Tibial artery (tissue), 4 donors: ENCODE measurements at regions not wholly inside any gene's neighbourhood (a gene's known extent, or its start where the extent isn't known, plus 50 kb on each side); places are given as distances from the start of the nearest gene placed in this dataset.

Experiments
- DNase-seq, 2 donors: peaks; one replicate each; pipeline ENCODE4 v3.0.0-alpha.2; 2019
- H3K27ac ChIP-seq, 2 donors: fragments of 200-600 bp; sonication (generic) in 1 of 2; 1 replicate in 1 of 2; 2 replicates in 1 of 2; pipeline ENCODE4 v1.5.1; 2018 to 2019; ENCODE audit warnings: mild to moderate bottlenecking in 1 of 2
- H3K27me3 ChIP-seq, 2 donors: fragments of 200-600 bp; sonication (generic) in 1 of 2; one replicate each; pipeline versions ENCODE4 v1.5.1 to v1.6.0; 2016 to 2019
- H3K36me3 ChIP-seq, 3 donors: fragments of 200-600 bp; sonication (generic) in 2 of 3; one replicate each; pipeline ENCODE4 v1.5.1; 2016 to 2019; ENCODE audit warnings: mild to moderate bottlenecking in 2 of 3
- H3K4me1 ChIP-seq, 4 donors: fragments of 200-600 bp; sonication (generic) in 2 of 4; 1 replicate in 3 of 4; 2 replicates in 1 of 4; pipeline ENCODE4 v1.5.1; 2016 to 2019
- H3K4me3 ChIP-seq, 2 donors: fragments of 200-600 bp; sonication (generic) in 1 of 2; 1 replicate in 1 of 2; 2 replicates in 1 of 2; pipeline ENCODE4 v1.5.1; 2018 to 2019; ENCODE audit warnings: mild to moderate bottlenecking in 2 of 2
- H3K9me3 ChIP-seq, 3 donors: fragments of 200-600 bp; sonication (generic) in 1 of 3; one replicate each; pipeline ENCODE4 v1.5.1; 2016 to 2019
- CTCF ChIP-seq, 2 experiments: fragments of 200-600 bp in 1 of 2; fragments of 450-650 bp in 1 of 2; IDR thresholded peaks; one replicate each; pipeline ENCODE4 v1.5.1; 2017 to 2019; ENCODE audit warnings: antibody characterized with exemption in 2 of 2, mild to moderate bottlenecking in 1 of 2, moderate library complexity in 1 of 2
- intact Hi-C: fragments of 100-400 bp; cut with DNase I; formaldehyde crosslinking; loops from one replicate; pipeline ENCODE4 v1.15.0; 2023; ENCODE audit warnings: low total_unique reads

GRCh38 chr3:194056731-194057415 lies 79.1 kb upstream of the HES1 start:
- Histone ChIP-seq H3K4me1 (peaks cover 0 to 10% (median 7%) of the 10 kb centered on the region in 4 donors), H3K4me3 (no peak overlapping the region), H3K27ac (no peak overlapping the region), H3K9me3 (peaks cover 0 to under 1% (median under 1%) of the 10 kb centered on the region in 3 donors), H3K36me3 (no peaks in the 10 kb centered on the region), H3K27me3 (peaks cover 0 to 13% of the 10 kb centered on the region in 2 donors)
- no peak for DNase-seq
- intact Hi-C loops: no loop called here
- TF ChIP-seq CTCF (IDR thresholded peaks at IDR 0.05): no peak

- no peak overlapping the region for H3K27ac ChIP-seq
Measured at GRCh38 chr3:194057570-194058188, 78.3 kb upstream of the HES1 start.

GRCh38 chr3:194058189-194058571 lies 77.8 kb upstream of the HES1 start:
- Histone ChIP-seq H3K27ac (no peak overlapping the region), H3K4me1 (peaks cover 0 to 10% (median 7%) of the 10 kb centered on the region in 4 donors), H3K27me3 (peaks cover 0 to 13% of the 10 kb centered on the region in 2 donors), H3K9me3 (no peaks in the 10 kb centered on the region), H3K36me3 (no peaks in the 10 kb centered on the region), H3K4me3 (peak overlapping the region; percentile 34 to 42)
- DNase-seq: peak; percentile 44 to 73
- no peak for TF ChIP-seq CTCF (IDR thresholded peaks at IDR 0.05)
- intact Hi-C loops: no loop called here

More at GRCh38 chr3:194057570-194058188, 78.3 kb upstream of the HES1 start:
- peak overlapping the region; percentile 34 to 42 for H3K4me3 ChIP-seq
- H3K4me1 ChIP-seq: peaks cover 0 to 10% (median 7%) of the 10 kb centered on the region in 4 donors
- H3K36me3 ChIP-seq: no peaks in the 10 kb centered on the region
- TF ChIP-seq CTCF (IDR thresholded peaks at IDR 0.05): no peak
- intact Hi-C loops: no loop called here
- no peaks in the 10 kb centered on the region for H3K9me3 ChIP-seq
- H3K27me3 ChIP-seq: peaks cover 0 to 13% of the 10 kb centered on the region in 2 donors
- no peak for DNase-seq

GRCh38 chr3:194058753-194059152 lies 77.2 kb upstream of the HES1 start:
- peaks cover 0 to 13% of the 10 kb centered on the region in 2 donors for H3K27me3 ChIP-seq
- intact Hi-C loops: no loop called here
- H3K9me3 ChIP-seq: no peaks in the 10 kb centered on the region
- no peak overlapping the region for H3K27ac ChIP-seq
- no peak for TF ChIP-seq CTCF (IDR thresholded peaks at IDR 0.05)
- H3K36me3 ChIP-seq: no peaks in the 10 kb centered on the region
- peak overlapping the region; percentile 34 to 42 for H3K4me3 ChIP-seq
- DNase-seq: no peak
- peaks cover 0 to 10% (median 7%) of the 10 kb centered on the region in 4 donors for H3K4me1 ChIP-seq

GRCh38 chr3:194061421-194062030 lies 74.4 kb upstream of the HES1 start:
- no peak for TF ChIP-seq CTCF (IDR thresholded peaks at IDR 0.05)
- H3K36me3 ChIP-seq: no peaks in the 10 kb centered on the region
- H3K4me1 ChIP-seq: peaks cover 0 to 10% (median 7%) of the 10 kb centered on the region in 4 donors
- intact Hi-C loops: loop anchor here (5.0 kb wide), 1 partner anchor 59 kb away; no protein-coding TSS in a partner anchor
- peaks cover 0 to 10% of the 10 kb centered on the region in 2 donors for H3K27me3 ChIP-seq
- H3K27ac ChIP-seq: no peak overlapping the region
- H3K4me3 ChIP-seq: no peak overlapping the region
- no peaks in the 10 kb centered on the region for H3K9me3 ChIP-seq
- no peak for DNase-seq
